ENCODE measurements at regions not wholly inside any gene's neighbourhood (a gene's known extent, or its start where the extent isn't known, plus 50 kb on each side); places are given as distances from the start of the nearest gene placed in this dataset.

DNA sequence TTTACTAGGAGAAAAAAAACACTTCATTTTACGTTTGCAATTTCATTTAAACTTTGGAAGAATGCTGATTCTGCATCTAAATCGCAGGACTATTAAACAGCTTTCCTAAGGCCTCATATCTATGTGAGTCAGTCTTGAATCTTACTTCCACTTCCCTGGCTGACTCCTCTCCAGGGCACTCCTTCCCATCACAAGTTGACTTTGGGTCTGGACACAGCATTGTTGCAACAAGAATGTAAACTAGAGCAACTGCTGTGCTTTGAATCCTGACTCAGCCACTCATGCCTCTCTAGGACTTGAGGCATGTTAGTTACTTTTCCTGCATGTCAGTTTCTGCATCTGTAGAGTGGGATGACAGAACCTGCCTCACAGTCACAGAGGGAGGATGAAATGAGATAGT is 413.8 kb downstream of the FAT4 start:
- TF ChIP-seq CTCF (IDR thresholded peaks at IDR 0.05), result no peak
- no peak for TF ChIP-seq ZFX (IDR thresholded peaks at IDR 0.05; ENCODE audit: borderline replicate concordance)
- H3K27ac ChIP-seq, result no peak overlapping the region

GRCh38 chr4:125729171-125729570 is 414.4 kb downstream of the FAT4 start:
- TF ChIP-seq ZFX (IDR thresholded peaks at IDR 0.05; ENCODE audit: borderline replicate concordance), result no peak
- no peak for TF ChIP-seq CTCF (IDR thresholded peaks at IDR 0.05)
- no peak overlapping the region for H3K27ac ChIP-seq

DNA sequence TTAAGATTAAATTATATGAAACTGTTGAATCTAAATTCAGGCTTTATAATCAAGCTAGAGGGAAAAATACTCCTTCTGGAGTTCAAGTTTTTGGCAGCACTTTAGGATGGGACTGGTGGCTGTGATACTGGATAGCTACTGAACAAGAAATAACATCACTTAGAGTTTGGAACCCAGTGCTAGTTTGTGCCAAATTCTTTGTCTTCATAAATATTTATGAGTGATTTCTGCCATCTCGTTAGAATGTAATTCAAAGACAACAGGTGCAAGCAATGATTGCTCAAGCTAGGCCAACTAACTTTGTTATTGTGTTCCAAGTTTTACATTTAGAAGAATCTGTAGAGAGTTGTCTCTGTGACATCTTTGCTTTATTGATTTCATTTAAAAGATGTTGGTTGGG is 417.9 kb downstream of the FAT4 start:
- H3K27ac ChIP-seq, result no peak overlapping the region
- TF ChIP-seq ZFX (IDR thresholded peaks at IDR 0.05; ENCODE audit: borderline replicate concordance) (no peak), CTCF (IDR thresholded peaks at IDR 0.05) (no peak)

DNA sequence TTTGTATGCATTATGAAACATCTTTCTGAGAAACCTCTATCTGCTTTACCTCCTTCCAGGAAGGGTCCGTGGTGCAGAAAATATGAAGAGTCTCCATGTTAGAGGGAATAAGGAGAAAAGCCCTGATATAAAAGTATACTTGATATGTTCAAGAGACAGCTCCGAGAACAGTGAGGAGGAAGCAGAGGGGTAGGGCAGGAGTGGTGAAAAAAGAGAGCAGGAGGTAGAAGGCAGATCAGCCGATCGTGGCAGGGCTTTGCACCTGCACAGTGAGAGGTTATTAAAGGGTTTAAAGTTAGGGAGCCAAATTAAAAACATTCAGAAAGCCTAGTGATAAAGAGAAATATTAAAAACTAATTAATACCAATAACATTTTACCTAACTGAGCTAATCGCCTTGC is 419.7 kb downstream of the FAT4 start:
- no peak for TF ChIP-seq CTCF (IDR thresholded peaks at IDR 0.05)
- H3K27ac ChIP-seq, result no peak overlapping the region

DNA sequence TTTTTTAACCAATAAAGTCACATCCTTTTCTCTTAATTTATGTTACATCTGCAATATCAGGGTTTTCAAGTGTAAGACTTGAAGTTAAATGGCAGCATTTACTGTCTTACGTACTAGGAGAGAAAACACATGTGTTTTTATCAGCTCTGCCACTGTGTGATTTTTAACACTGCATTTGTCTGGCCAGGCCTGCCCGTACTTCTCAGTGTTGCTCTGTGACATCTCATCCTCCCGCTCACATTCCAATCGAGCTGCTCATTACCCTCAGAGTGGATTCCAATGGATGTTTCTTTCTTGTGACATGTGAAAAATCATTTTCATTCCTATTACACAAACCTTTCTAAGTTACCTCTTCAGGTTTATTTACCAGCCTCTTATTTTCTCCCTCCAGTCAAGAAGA is 420.3 kb downstream of the FAT4 start:
- H3K27ac ChIP-seq, result no peak overlapping the region
- TF ChIP-seq CTCF (IDR thresholded peaks at IDR 0.05), result no peak
- no peak for TF ChIP-seq ZFX (IDR thresholded peaks at IDR 0.05; ENCODE audit: borderline replicate concordance)

GRCh38 chr4:125736057-125736456 is 421.3 kb downstream of the FAT4 start:
- no peak overlapping the region for H3K27ac ChIP-seq

GRCh38 chr4:125739760-125740159 is 425.0 kb downstream of the FAT4 start:
- no peak for TF ChIP-seq CTCF (IDR thresholded peaks at IDR 0.05)
- no peak for TF ChIP-seq ZFX (IDR thresholded peaks at IDR 0.05; ENCODE audit: borderline replicate concordance)
- no peak overlapping the region for H3K27ac ChIP-seq

More at GRCh38 chr4:125736057-125736456, 421.3 kb downstream of the FAT4 start:
- TF ChIP-seq ZFX (IDR thresholded peaks at IDR 0.05; ENCODE audit: borderline replicate concordance) (no peak), CTCF (IDR thresholded peaks at IDR 0.05) (peak; percentile 23)

All from 22Rv1 (cell line).